Stomach (tissue), 4 donors: ENCODE measurements at regions not wholly inside any gene's neighbourhood (a gene's known extent, or its start where the extent isn't known, plus 50 kb on each side); places are given as distances from the start of the nearest gene placed in this dataset.

Experiments
- CTCF ChIP-seq, 7 experiments: fragments of 450-650 bp in 4 of 7; fragments of 200-600 bp in 3 of 7; sonication (generic) in 3 of 7; IDR thresholded peaks; one replicate each; pipeline ENCODE4 v1.5.1; 2016 to 2019; ENCODE audit warnings: antibody characterized with exemption in 7 of 7, control low read depth in 2 of 7, mild to moderate bottlenecking in 1 of 7
- EP300 ChIP-seq: sonication (generic); formaldehyde crosslinking; IDR thresholded peaks from one replicate; pipeline ENCODE4 v1.6.1; 2017; ENCODE audit warnings: antibody characterized with exemption
- POLR2A ChIP-seq, 4 donors: fragments of 450-650 bp; IDR thresholded peaks; one replicate each; pipeline ENCODE4 v1.6.1; 2016; ENCODE audit warnings: antibody characterized with exemption in 4 of 4, control low read depth in 2 of 4, mild to moderate bottlenecking in 1 of 4, moderate library complexity in 1 of 4

GRCh38 chr10:125226005-125226404 is 65.6 kb upstream of the CTBP2 start:
- TF ChIP-seq POLR2A (IDR thresholded peaks at IDR 0.05) (no peak), EP300 (no peak), CTCF (IDR thresholded peaks at IDR 0.05) (no peak)
